GM12801 (cell line): ENCODE measurements at regions not wholly inside any gene's neighbourhood (a gene's known extent, or its start where the extent isn't known, plus 50 kb on each side); places are given as distances from the start of the nearest gene placed in this dataset.

Experiments
- TF ChIP-seq, protein P1 (sequence below): IDR thresholded peaks from one replicate; pipeline ENCODE4 v1.5.1; 2011; ENCODE audit warnings: control low read depth; ENCODE audit not compliant: insufficient read length; ENCODE audit errors: extremely low read depth

DNA sequence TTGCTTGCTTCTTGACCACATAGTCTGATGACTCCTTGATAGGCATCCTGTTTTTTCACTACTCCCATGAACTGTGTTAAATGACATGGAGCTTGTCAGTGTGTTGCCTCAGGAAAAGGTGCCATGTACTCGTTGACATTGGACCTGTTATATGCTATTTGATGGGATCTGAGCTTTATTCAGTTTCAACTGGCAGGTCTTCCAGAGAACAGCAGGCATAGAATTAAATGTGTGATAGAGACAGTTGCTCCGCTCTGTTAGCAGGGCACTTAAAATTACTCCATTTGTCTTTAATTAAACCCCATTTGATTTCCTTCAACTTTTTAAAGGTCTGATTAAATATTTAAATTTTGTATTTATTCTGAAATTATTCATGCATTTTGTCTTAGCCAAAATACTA, 189.7 kb upstream of the ADGRL4 start:
- TF ChIP-seq, protein P1, sequence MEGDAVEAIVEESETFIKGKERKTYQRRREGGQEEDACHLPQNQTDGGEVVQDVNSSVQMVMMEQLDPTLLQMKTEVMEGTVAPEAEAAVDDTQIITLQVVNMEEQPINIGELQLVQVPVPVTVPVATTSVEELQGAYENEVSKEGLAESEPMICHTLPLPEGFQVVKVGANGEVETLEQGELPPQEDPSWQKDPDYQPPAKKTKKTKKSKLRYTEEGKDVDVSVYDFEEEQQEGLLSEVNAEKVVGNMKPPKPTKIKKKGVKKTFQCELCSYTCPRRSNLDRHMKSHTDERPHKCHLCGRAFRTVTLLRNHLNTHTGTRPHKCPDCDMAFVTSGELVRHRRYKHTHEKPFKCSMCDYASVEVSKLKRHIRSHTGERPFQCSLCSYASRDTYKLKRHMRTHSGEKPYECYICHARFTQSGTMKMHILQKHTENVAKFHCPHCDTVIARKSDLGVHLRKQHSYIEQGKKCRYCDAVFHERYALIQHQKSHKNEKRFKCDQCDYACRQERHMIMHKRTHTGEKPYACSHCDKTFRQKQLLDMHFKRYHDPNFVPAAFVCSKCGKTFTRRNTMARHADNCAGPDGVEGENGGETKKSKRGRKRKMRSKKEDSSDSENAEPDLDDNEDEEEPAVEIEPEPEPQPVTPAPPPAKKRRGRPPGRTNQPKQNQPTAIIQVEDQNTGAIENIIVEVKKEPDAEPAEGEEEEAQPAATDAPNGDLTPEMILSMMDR, result no peak

GRCh38 chr1:79193211-79194079, 186.9 kb upstream of the ADGRL4 start:
- TF ChIP-seq, protein P1, result no peak

GRCh38 chr1:79190074-79190473, 183.5 kb upstream of the ADGRL4 start:
- TF ChIP-seq, protein P1, result no peak

GRCh38 chr1:79188337-79188736, 181.8 kb upstream of the ADGRL4 start:
- TF ChIP-seq, protein P1, result no peak

- TF ChIP-seq, protein P1, result no peak
These were observed 179.7 kb upstream of the ADGRL4 start for GRCh38 chr1:79186260-79186659.

- TF ChIP-seq, protein P1, result no peak
These were observed 171.3 kb upstream of the ADGRL4 start for GRCh38 chr1:79177844-79178243.

- TF ChIP-seq, protein P1, result no peak
These were observed 154.5 kb upstream of the ADGRL4 start for GRCh38 chr1:79161077-79161476.

DNA sequence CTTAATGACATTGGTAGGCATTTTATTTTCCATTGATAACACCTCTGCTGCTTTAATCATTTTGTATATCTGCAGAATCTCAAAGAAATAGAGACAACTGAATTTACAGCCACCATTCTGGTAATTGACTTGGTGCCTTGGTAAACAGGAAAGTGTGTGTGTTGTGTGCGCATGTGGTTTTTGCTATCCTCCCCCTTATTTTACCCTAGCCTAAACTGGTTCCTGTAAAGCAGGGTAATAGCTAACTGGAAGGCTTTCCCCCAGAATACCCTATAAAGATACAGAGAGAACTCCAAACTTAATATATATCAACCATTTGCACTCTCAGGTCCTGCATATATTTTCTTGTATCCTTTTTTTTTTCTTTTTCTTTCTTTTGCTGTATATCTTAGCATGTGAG, 149.5 kb upstream of the ADGRL4 start:
- TF ChIP-seq, protein P1, result no peak
